Astrocyte (in vitro differentiated cells and primary cell): ENCODE measurements at regions not wholly inside any gene's neighbourhood (a gene's known extent, or its start where the extent isn't known, plus 50 kb on each side); places are given as distances from the start of the nearest gene placed in this dataset.

ENCODE experiments used
- DNase-seq: peaks from one replicate; pipeline ENCODE4 v3.0.0-alpha.2; 2010; ENCODE audit warnings: low read depth
- FAIRE-seq: peaks from 2 replicates; lab custom pipeline; 2011; peaks lifted over from hg19 to GRCh38; lab: Jason Lieb, UNC
- H2AFZ ChIP-seq: 2 replicates; pipeline ENCODE4 v1.6.0; 2012; ENCODE audit warnings: low read depth, low read length, inconsistent platforms
- H3K27ac ChIP-seq: 2 replicates; pipeline ENCODE4 v1.5.1; 2011; ENCODE audit warnings: low read depth, low read length, inconsistent platforms
- H3K27me3 ChIP-seq: 2 replicates; pipeline ENCODE4 v1.6.0; 2011; ENCODE audit warnings: low read length, inconsistent platforms; ENCODE audit not compliant: insufficient read depth
- H3K36me3 ChIP-seq: 2 replicates; pipeline ENCODE4 v1.5.1; 2011; ENCODE audit warnings: low read length, inconsistent platforms; ENCODE audit not compliant: insufficient read depth
- H3K4me1 ChIP-seq: 2 replicates; pipeline ENCODE4 v1.5.1; 2011; ENCODE audit warnings: low read length, inconsistent platforms; ENCODE audit not compliant: insufficient read depth
- H3K4me2 ChIP-seq: 2 replicates; pipeline ENCODE4 v1.6.0; 2012; ENCODE audit warnings: low read length, inconsistent platforms
- H3K4me3 ChIP-seq: 2 replicates; pipeline ENCODE4 v1.5.1; 2011; ENCODE audit warnings: low read depth, mild to moderate bottlenecking, low read length, inconsistent platforms; ENCODE audit not compliant: insufficient read depth
- H3K79me2 ChIP-seq: 2 replicates; pipeline ENCODE4 v1.6.0; 2012; ENCODE audit warnings: mild to moderate bottlenecking, low read length, inconsistent platforms; ENCODE audit not compliant: insufficient read depth
- H3K9ac ChIP-seq: 2 replicates; pipeline ENCODE4 v1.6.0; 2012; ENCODE audit warnings: mild to moderate bottlenecking, low read length, inconsistent platforms
- H3K9me3 ChIP-seq: 2 replicates; pipeline ENCODE4 v1.5.1; 2012; ENCODE audit warnings: low read depth, mild to moderate bottlenecking, low read length, inconsistent platforms; ENCODE audit not compliant: insufficient read depth
- H4K20me1 ChIP-seq: 2 replicates; pipeline ENCODE4 v1.6.0; 2012; ENCODE audit warnings: low read length, inconsistent platforms; ENCODE audit not compliant: insufficient read depth
- H3K27ac Mint-ChIP-seq: one replicate; pipeline ENCODE4 v1.8.0; 2021; ENCODE audit warnings: mild to moderate bottlenecking, mixed read lengths; ENCODE audit not compliant: unreplicated experiment
- H3K27me3 Mint-ChIP-seq: one replicate; pipeline ENCODE4 v1.8.0; 2021; ENCODE audit warnings: low read depth, mixed read lengths; ENCODE audit not compliant: unreplicated experiment
- H3K36me3 Mint-ChIP-seq: one replicate; pipeline ENCODE4 v1.8.0; 2021; ENCODE audit warnings: low read depth, mixed read lengths; ENCODE audit not compliant: unreplicated experiment
- H3K4me1 Mint-ChIP-seq: one replicate; pipeline ENCODE4 v1.8.0; 2021; ENCODE audit warnings: low read depth, mixed read lengths; ENCODE audit not compliant: unreplicated experiment
- H3K4me3 Mint-ChIP-seq: one replicate; pipeline ENCODE4 v1.8.0; 2021; ENCODE audit warnings: mild to moderate bottlenecking, moderate library complexity, mixed read lengths; ENCODE audit not compliant: unreplicated experiment
- H3K9me3 Mint-ChIP-seq: one replicate; pipeline ENCODE4 v1.8.0; 2021; ENCODE audit warnings: mild to moderate bottlenecking, mixed read lengths; ENCODE audit not compliant: unreplicated experiment
- CTCF ChIP-seq: IDR thresholded peaks from 2 replicates; pipeline ENCODE4 v1.5.1; 2011; ENCODE audit warnings: low read depth, mild to moderate bottlenecking, inconsistent platforms, low read length, moderate library complexity; ENCODE audit not compliant: insufficient read depth
- EZH2 ChIP-seq: IDR thresholded peaks from 2 replicates; pipeline ENCODE4 v1.6.1; 2012; ENCODE audit warnings: mild to moderate bottlenecking, low read length, inconsistent platforms; ENCODE audit not compliant: insufficient read depth

GRCh38 chr14:29220566-29220965 lies 454.0 kb downstream of the FOXG1 start:
- H4K20me1 ChIP-seq, result no peaks in the 10 kb centered on the region
- H2AFZ ChIP-seq, result no peak overlapping the region
- H3K27ac ChIP-seq, result no peak overlapping the region
- DNase-seq (no peak), FAIRE-seq (no peak)
- H3K4me3 Mint-ChIP-seq, result no peak overlapping the region
- H3K27ac Mint-ChIP-seq, result no peak overlapping the region
- no peak overlapping the region for H3K9ac ChIP-seq
- H3K4me3 ChIP-seq, result no peak overlapping the region
- H3K9me3 ChIP-seq, result no peaks in the 10 kb centered on the region
- no peaks in the 10 kb centered on the region for H3K36me3 ChIP-seq
- H3K79me2 ChIP-seq, result no peaks in the 10 kb centered on the region
- no peaks in the 10 kb centered on the region for H3K4me1 Mint-ChIP-seq
- no peaks in the 10 kb centered on the region for H3K27me3 ChIP-seq
- peaks cover 12% of the 10 kb centered on the region for H3K4me1 ChIP-seq
- peaks cover 16% of the 10 kb centered on the region for H3K27me3 Mint-ChIP-seq
- H3K9me3 Mint-ChIP-seq, result no peaks in the 10 kb centered on the region
- no peak overlapping the region for H3K4me2 ChIP-seq
- no peak for TF ChIP-seq CTCF
- no peak for TF ChIP-seq EZH2
- H3K36me3 Mint-ChIP-seq, result no peaks in the 10 kb centered on the region

- no peaks in the 10 kb centered on the region for H3K79me2 ChIP-seq
- H3K4me1 ChIP-seq, result peaks cover 2% of the 10 kb centered on the region
- no peaks in the 10 kb centered on the region for H3K36me3 Mint-ChIP-seq
- H3K4me3 ChIP-seq, result no peak overlapping the region
- H4K20me1 ChIP-seq, result no peaks in the 10 kb centered on the region
- no peak overlapping the region for H3K27ac Mint-ChIP-seq
- H3K27me3 Mint-ChIP-seq, result peaks cover 16% of the 10 kb centered on the region
- TF ChIP-seq EZH2, result no peak
- TF ChIP-seq CTCF, result no peak
- no peaks in the 10 kb centered on the region for H3K27me3 ChIP-seq
- no peak overlapping the region for H3K4me3 Mint-ChIP-seq
- no peak overlapping the region for H3K27ac ChIP-seq
- no peak overlapping the region for H3K4me2 ChIP-seq
- H3K36me3 ChIP-seq, result no peaks in the 10 kb centered on the region
- no peaks in the 10 kb centered on the region for H3K9me3 ChIP-seq
- H2AFZ ChIP-seq, result no peak overlapping the region
- H3K9ac ChIP-seq, result no peak overlapping the region
- no peak for DNase-seq
- FAIRE-seq, result no peak
- H3K4me1 Mint-ChIP-seq, result no peaks in the 10 kb centered on the region
- H3K9me3 Mint-ChIP-seq, result no peaks in the 10 kb centered on the region
Measured at GRCh38 chr14:29222006-29222405, 455.4 kb downstream of the FOXG1 start.

GRCh38 chr14:29222671-29223268 lies 456.2 kb downstream of the FOXG1 start:
- peaks cover 16% of the 10 kb centered on the region for H3K27me3 Mint-ChIP-seq
- H3K9ac ChIP-seq, result no peak overlapping the region
- no peak overlapping the region for H3K4me3 ChIP-seq
- no peaks in the 10 kb centered on the region for H3K9me3 Mint-ChIP-seq
- H3K4me2 ChIP-seq, result peak overlapping the region; percentile 75
- no peak overlapping the region for H3K4me3 Mint-ChIP-seq
- no peaks in the 10 kb centered on the region for H4K20me1 ChIP-seq
- no peaks in the 10 kb centered on the region for H3K79me2 ChIP-seq
- H3K36me3 ChIP-seq, result no peaks in the 10 kb centered on the region
- FAIRE-seq (peak; percentile 50), DNase-seq (peak; percentile 47)
- H3K27ac ChIP-seq, result no peak overlapping the region
- peak overlapping the region; percentile 68 for H2AFZ ChIP-seq
- H3K27ac Mint-ChIP-seq, result no peak overlapping the region
- H3K27me3 ChIP-seq, result no peaks in the 10 kb centered on the region
- TF ChIP-seq EZH2 (no peak), CTCF (peak; percentile 76)
- H3K4me1 Mint-ChIP-seq, result no peaks in the 10 kb centered on the region
- H3K36me3 Mint-ChIP-seq, result no peaks in the 10 kb centered on the region
- H3K9me3 ChIP-seq, result no peaks in the 10 kb centered on the region
- H3K4me1 ChIP-seq, result no peaks in the 10 kb centered on the region
